GM19328 (cell line): ENCODE measurements at regions not wholly inside any gene's neighbourhood (a gene's known extent, or its start where the extent isn't known, plus 50 kb on each side); places are given as distances from the start of the nearest gene placed in this dataset.
"Not testable (repeated sequence)": the region's sequence is repeated elsewhere in the genome, so short reads cannot be mapped to it uniquely, and the experiment has no call there.

Source experiments
- ATAC-seq: cut with Tn5 transposase; IDR thresholded peaks from one replicate; pipeline ENCODE4 v1.9.1; 2021; ENCODE audit warnings: mild to moderate bottlenecking, moderate library complexity; ENCODE audit not compliant: unreplicated experiment

GRCh38 chr9:24881361-24881760 lies 335.7 kb upstream of the IZUMO3 start:
- ATAC-seq: no peak

DNA sequence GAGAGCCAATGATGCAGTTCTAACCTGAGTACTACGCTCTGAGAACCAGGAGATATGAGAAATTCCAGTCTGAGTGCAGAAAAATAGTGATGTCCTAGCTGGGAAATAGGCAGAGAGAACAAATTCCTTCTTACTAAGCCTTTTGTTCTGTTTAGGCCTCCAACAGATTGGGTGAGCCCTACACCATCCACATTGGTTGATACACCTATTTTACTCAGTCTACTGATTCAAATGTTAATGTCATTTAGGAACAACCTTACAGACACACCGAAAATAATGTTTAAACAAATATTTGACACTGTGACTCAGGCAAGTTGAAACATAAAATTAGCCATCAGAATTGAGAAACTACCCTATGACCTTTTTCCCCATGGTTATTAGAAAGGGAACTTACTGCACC lies 333.9 kb upstream of the IZUMO3 start:
- ATAC-seq: no peak

GRCh38 chr9:24856601-24857000 lies 310.9 kb upstream of the IZUMO3 start:
- ATAC-seq: not testable (repeated sequence)

- ATAC-seq: peak; percentile 55
These were observed 300.7 kb upstream of the IZUMO3 start for GRCh38 chr9:24846248-24846912.

DNA sequence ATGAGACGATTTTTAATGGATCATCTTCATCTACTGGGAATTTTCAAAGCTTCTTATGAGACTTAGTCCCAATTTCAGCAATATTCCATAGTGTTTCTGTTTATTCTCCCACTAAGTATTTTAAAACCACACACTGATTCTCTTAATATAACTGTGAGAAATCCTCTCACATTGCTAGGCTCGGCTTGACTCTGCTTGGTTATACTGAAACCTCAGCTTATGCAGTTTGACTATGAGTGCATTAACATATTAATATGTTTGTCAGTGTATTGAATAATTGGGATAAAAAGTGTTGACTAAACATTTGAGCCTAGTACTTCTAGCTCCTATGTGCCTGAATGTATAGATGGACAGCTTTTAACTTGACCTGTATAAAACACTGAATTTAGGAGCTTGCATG lies 298.5 kb upstream of the IZUMO3 start:
- ATAC-seq: no peak

DNA sequence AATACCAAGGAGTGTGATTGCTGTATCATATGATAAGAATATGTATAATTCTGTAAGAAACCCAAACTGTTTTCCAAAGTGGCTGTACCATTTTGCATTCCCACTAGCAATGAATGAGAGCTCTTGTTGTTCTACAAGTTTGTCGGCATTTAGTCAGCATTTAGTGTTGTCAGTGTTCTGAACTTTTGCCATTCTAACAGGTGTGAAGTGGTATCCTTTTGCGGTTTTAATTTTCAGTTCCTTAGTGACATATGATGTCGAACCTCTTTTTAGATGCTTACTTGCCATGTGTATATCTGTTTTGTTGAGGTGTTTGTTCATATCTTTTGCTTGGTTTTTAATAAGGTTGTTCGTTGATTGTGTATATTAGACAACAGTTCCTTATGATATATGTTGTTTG lies 296.3 kb upstream of the IZUMO3 start:
- ATAC-seq: no peak

GRCh38 chr9:24832307-24832706 lies 286.6 kb upstream of the IZUMO3 start:
- ATAC-seq: no peak

DNA sequence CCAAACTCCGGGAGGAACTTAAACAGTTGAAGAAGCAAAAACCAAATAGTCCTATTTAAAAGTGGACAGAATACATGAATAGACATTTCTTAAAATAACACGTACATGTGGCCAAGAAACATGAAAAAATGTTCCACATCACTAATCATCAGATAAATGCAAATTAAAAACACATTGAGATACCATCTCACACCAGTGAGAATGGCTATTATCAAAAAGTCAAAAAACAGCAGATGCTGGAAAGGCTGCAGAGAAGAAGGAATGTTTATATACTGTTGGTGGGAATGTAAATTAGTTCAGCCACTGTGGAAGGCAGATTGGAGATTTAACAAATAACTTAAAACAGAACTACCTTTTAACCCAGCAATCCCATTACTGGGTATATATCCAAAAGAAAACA lies 283.0 kb upstream of the IZUMO3 start:
- ATAC-seq: no peak

DNA sequence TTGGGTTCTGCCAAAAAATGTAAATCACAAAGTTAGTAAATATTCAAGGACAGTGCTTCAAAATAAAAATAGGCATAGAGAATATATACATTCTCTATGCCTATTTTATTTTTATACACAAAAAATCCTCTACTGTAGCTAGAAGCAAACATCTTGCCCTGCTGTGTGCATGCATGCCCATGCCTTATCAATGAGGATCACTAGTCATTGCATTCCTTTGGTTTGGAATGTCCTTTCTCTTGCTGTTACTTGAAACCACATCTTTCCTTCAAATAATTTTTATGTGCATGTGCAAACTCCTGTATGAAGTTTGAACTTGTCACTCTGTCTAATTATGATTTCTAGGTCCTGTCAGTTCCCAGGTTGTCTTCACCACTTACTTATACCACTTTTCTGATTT lies 278.9 kb upstream of the IZUMO3 start:
- ATAC-seq: no peak

GRCh38 chr9:24820196-24820595 lies 274.5 kb upstream of the IZUMO3 start:
- no peak for ATAC-seq

DNA sequence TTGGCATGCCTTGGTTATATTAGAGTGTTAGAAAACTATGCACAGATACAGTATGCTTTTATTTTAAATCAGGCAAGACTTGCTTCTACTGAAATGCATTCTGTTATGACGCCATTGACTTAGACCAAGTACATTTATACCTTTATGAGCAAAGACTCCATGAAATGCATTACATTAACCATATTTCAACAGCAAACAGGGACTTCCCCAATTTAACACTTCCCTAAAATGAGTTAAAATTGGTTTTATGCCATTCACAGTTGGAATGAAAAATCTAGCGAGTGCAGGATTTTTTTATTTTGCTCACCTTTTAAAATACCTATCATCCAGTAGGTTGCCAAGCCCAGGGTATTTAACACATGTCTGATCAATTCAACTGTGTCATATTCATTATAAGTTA lies 272.1 kb upstream of the IZUMO3 start:
- no peak for ATAC-seq

DNA sequence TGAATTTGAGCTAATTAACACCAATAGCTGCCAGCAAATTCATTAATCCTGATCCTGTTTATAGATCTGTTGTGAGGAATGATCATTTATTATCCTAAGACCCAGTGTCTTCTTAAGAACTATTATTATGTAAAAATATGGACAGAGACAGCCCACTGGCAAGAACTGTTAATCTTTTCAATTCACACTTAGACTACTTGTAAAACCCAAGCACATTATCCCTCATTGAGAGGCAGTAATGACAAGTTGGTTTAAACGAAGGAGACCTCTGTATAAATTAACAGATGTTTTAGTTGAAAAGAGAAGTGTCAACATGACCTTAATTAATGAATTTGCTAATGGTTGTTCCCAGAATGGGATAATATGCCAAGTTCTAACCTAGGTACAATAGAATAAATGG lies 270.3 kb upstream of the IZUMO3 start:
- no peak for ATAC-seq

GRCh38 chr9:24801344-24801743 lies 255.6 kb upstream of the IZUMO3 start:
- ATAC-seq: no peak

DNA sequence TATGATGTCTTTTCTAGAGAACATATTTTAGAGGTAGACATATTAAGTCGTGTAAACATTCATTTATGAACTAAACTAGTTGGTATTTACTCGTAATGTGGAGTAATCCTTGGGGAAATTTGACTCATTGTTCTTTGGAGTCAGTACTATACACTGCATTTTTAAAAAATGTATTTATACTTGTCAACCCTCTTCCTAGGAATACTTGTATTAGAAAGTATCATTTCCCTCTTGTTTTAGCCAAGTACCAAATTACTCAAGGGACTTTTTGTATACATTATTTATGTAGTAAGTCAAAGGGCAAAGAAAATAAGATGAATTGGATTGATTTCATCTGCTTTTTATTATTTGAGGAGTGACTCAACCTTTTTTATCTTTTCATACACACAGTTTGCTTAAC lies 248.1 kb upstream of the IZUMO3 start:
- ATAC-seq: no peak

DNA sequence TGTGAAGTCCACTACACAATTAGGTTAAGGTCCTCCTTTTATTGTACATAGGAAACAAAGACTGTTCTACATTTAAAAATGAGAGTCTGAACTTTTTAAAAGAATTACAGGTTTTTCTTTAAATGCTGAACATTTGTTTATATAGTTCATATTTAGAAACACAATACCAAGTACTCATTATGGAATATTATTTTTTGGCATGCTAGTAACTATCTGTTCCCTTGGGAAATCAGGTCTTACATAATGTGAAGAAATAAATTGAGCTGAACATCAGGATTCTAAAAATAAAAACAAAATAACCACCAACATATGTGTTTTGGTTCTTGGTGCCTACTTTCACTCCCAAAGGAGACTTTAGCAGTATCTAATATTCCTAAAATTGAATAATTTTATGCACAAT lies 230.5 kb upstream of the IZUMO3 start:
- no peak for ATAC-seq

DNA sequence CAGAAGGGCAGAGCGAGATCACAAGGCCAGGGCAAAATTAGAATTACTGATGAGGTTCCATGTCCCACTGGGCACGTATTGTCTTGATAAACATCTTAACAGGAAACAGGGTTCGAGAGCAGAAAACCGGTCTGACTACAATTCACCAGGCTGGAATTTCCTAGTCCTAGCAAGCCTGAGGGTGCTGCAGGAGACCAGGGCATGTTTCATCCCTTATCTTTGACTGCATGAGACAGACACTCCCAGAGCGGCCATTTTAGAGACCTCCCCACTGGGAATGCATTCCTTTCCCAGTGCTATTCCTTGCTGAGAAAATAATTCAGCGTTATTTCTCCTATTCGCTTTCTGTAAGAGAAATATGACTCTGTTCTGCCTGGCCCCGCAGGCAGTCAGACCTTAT lies 228.5 kb upstream of the IZUMO3 start:
- not testable (repeated sequence) for ATAC-seq

GRCh38 chr9:24766081-24766480 lies 220.4 kb upstream of the IZUMO3 start:
- ATAC-seq: no peak

- ATAC-seq: no peak
These were observed 219.5 kb upstream of the IZUMO3 start for GRCh38 chr9:24765025-24765756.

GRCh38 chr9:24738421-24738961 lies 192.8 kb upstream of the IZUMO3 start:
- ATAC-seq: no peak

DNA sequence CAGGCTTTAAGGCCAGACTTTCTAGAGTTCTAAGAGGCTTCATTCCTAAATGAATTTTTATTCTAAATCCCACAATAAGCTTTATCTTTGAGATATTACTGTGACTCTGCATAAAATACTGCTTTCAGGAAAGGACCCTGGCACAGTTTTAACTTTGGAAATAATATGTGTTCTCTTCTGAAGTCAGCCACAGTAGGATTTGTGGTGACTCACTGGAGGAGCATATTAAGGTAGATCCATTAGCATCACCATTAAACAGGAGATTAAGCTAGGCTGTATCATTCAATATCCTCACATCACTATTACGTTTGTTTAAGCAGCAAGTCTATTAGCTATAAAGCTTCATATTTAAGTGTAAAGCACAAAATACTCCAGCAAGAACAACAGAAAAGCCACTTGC lies 186.1 kb upstream of the IZUMO3 start:
- no peak for ATAC-seq

- no peak for ATAC-seq
These were observed 175.9 kb upstream of the IZUMO3 start for GRCh38 chr9:24721621-24722020.

GRCh38 chr9:24712206-24712605 lies 166.5 kb upstream of the IZUMO3 start:
- no peak for ATAC-seq
